Stomach (tissue), 4 donors: ENCODE measurements at regions not wholly inside any gene's neighbourhood (a gene's known extent, or its start where the extent isn't known, plus 50 kb on each side); places are given as distances from the start of the nearest gene placed in this dataset.

Experiments used
- CTCF ChIP-seq, 7 experiments: fragments of 450-650 bp in 4 of 7; fragments of 200-600 bp in 3 of 7; sonication (generic) in 3 of 7; IDR thresholded peaks; one replicate each; pipeline ENCODE4 v1.5.1; 2016 to 2019; ENCODE audit warnings: antibody characterized with exemption in 7 of 7, control low read depth in 2 of 7, mild to moderate bottlenecking in 1 of 7
- POLR2AphosphoS5 ChIP-seq, 3 donors: sonication (generic); formaldehyde crosslinking; IDR thresholded peaks; one replicate each; pipeline ENCODE4 v1.6.1; 2016; ENCODE audit warnings: antibody characterized with exemption in 3 of 3

- no peak for TF ChIP-seq POLR2AphosphoS5 (IDR thresholded peaks at IDR 0.05)
- TF ChIP-seq CTCF (IDR thresholded peaks at IDR 0.05): no peak
Measured at GRCh38 chr9:88044200-88044599, 69.9 kb upstream of the CDK20 start.
